Astrocyte of the cerebellum (primary cell): ENCODE measurements at regions not wholly inside any gene's neighbourhood (a gene's known extent, or its start where the extent isn't known, plus 50 kb on each side); places are given as distances from the start of the nearest gene placed in this dataset.
"Not testable (repeated sequence)": the region's sequence is repeated elsewhere in the genome, so short reads cannot be mapped to it uniquely, and the experiment has no call there.

Experiments
- DNase-seq: peaks from one replicate; pipeline ENCODE4 v3.0.0-alpha.2; 2011; ENCODE audit warnings: low read depth
- H3K4me3 ChIP-seq: 2 replicates; pipeline ENCODE4 v1.5.1; 2011; ENCODE audit warnings: mild to moderate bottlenecking, low read depth, low read length, moderate library complexity
- CTCF ChIP-seq: IDR thresholded peaks from 2 replicates; pipeline ENCODE4 v1.5.1; 2012; ENCODE audit warnings: low read length, low read depth, moderate library complexity, mild to moderate bottlenecking; ENCODE audit errors: missing control alignments
- in situ Hi-C: cut with HindIII; loops from 2 replicates; pipeline ENCODE4 v1.10.0; 2017; ENCODE audit warnings: low sequenced_read_pairs

DNA sequence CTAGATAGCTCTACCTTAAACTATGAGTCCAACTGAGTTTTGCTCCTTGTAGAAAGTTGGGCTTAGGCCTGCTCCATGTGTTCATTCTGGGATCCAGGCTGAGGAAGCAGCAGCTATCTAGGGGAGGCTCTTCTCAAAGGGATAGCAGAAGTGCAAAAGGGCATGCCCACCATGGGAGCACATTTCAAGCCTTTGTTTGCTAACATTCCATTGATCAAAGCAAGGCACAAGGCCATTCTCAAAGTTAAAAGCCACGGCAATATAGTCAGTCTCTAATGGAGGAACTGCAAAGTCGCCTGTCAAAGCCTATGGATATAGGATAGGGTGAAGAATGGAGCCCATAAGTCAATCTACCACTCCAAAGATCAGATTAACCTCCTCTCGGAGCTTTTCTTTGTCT is 488.1 kb upstream of the ARX start:
- no peak for TF ChIP-seq CTCF
- in situ Hi-C loops, result no loop called here
- no peak overlapping the region for H3K4me3 ChIP-seq
- DNase-seq, result no peak

DNA sequence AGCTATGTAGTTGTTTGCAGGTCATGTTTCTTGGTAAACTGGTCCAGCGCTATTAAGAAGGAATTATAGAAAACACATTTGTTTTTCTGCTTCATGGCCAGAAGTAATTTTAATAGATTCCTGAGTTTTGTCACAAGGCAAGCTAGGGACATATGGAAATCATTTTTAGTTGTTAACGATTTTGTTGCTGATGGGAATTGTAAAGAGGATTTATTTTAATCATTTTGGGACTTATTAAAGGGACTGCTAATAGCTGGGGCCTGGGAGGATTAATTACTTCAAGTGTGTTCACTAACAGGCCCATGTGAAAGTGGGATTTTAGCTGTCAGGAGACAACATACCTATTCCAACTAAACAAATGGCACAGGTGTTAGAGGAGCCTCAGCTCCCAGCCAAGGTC is 492.0 kb upstream of the ARX start:
- in situ Hi-C loops, result no loop called here
- TF ChIP-seq CTCF, result no peak
- H3K4me3 ChIP-seq, result no peak overlapping the region
- no peak for DNase-seq

GRCh38 chrX:25519258-25519657 is 503.5 kb upstream of the ARX start:
- no peak for DNase-seq
- TF ChIP-seq CTCF, result no peak
- H3K4me3 ChIP-seq, result no peak overlapping the region
- in situ Hi-C loops, result no loop called here

DNA sequence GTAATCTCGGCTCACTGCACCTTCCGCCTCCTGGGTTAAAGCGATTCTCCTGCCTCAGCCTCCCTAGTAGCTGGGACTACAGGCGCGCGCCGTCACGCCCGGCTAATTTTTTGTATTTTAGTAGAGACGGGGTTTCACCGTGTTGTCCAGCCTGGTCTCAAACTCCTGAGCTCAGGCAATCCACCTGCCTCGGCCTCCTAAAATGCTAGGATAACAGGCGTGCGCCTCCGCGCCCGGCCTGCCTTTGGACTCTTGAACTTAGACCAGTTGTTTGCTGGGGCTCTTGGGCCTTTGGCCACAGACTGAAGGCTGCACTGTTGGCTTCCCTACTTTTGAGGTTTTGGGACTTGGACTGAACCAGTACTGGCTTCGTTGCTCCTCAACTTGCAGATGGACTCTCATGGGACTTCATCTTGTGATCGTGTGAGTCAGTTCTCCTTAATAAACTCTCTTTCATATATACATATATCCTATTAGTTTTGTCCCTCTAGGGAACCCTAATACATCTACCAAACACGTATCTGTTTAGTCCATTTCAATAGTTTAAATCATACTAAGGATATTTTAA is 506.8 kb upstream of the ARX start:
- DNase-seq, H3K4me3 ChIP-seq, in situ Hi-C loops: not testable (repeated sequence)

GRCh38 chrX:25523574-25524540 is 508.1 kb upstream of the ARX start:
- peak; percentile 13 for DNase-seq
- H3K4me3 ChIP-seq, result no peak overlapping the region
- in situ Hi-C loops, result no loop called here
- TF ChIP-seq CTCF, result peak; percentile 46

GRCh38 chrX:25527156-25527555 is 511.4 kb upstream of the ARX start:
- H3K4me3 ChIP-seq, result no peak overlapping the region
- no peak for TF ChIP-seq CTCF
- DNase-seq, result no peak
- in situ Hi-C loops, result no loop called here

DNA sequence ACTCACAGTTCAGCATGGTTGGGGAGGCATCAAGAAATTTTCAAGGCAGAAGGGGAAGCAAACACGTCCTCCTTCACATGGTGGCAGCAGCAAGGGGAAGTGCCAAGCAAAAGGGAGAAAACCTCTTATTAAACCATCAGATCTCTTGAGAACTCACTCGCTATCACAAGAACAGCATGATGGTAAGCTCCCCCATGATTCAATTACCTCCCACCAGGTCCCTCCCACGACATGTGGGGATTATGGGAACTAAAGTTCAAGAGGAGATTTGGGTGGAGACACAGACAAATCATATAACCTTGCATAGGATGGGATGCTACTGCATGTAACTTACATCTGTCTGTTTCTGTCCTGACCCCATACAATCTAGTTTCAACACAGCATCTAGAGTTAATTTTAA is 511.8 kb upstream of the ARX start:
- DNase-seq, result no peak
- H3K4me3 ChIP-seq, result no peak overlapping the region
- in situ Hi-C loops, result no loop called here
- no peak for TF ChIP-seq CTCF
